ENCODE measurements at regions not wholly inside any gene's neighbourhood (a gene's known extent, or its start where the extent isn't known, plus 50 kb on each side); places are given as distances from the start of the nearest gene placed in this dataset.

DNA sequence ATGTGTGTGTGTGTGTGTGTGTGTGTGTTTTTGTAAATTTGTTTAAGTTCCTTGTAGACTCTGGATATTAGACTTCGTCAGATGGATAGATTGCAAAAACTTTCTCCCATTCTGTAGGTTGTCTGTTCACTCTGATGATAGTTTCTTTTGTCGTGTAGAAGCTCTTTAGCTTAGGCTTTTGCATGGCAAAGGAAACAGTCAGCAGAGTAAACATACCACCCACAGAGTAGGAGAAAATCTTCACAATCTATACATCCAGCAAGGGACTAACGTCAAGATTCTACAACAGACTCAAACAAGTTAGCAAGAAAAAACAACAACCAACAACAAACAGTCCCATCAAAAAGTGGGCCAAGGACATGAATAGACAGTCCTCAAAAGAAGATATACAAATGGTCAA is 336.7 kb upstream of the ATP5MC3 start:
- TF ChIP-seq, protein P1, sequence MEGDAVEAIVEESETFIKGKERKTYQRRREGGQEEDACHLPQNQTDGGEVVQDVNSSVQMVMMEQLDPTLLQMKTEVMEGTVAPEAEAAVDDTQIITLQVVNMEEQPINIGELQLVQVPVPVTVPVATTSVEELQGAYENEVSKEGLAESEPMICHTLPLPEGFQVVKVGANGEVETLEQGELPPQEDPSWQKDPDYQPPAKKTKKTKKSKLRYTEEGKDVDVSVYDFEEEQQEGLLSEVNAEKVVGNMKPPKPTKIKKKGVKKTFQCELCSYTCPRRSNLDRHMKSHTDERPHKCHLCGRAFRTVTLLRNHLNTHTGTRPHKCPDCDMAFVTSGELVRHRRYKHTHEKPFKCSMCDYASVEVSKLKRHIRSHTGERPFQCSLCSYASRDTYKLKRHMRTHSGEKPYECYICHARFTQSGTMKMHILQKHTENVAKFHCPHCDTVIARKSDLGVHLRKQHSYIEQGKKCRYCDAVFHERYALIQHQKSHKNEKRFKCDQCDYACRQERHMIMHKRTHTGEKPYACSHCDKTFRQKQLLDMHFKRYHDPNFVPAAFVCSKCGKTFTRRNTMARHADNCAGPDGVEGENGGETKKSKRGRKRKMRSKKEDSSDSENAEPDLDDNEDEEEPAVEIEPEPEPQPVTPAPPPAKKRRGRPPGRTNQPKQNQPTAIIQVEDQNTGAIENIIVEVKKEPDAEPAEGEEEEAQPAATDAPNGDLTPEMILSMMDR (IDR thresholded peaks at IDR 0.05; ENCODE audit: unreplicated experiment) = no peak
- Mint-ChIP-seq H3K4me1 (ENCODE audit: low read depth, unreplicated experiment) (no peaks in the 10 kb centered on the region), H3K27ac (ENCODE audit: unreplicated experiment) (no peak overlapping the region), H3K27me3 (ENCODE audit: unreplicated experiment) (peaks cover 13% of the 10 kb centered on the region), H3K4me3 (ENCODE audit: low read depth, unreplicated experiment) (no peak overlapping the region), H3K9me3 (ENCODE audit: low read depth, unreplicated experiment) (peaks cover 3% of the 10 kb centered on the region), H3K36me3 (ENCODE audit: insufficient read depth, unreplicated experiment) (no peaks in the 10 kb centered on the region)
- BruUV-seq (replicated peaks) = no TSS peak
- intact Hi-C loops (cut with micrococcal nuclease; ENCODE audit: unreplicated experiment) = no loop called here
- DNase-seq = no peak
- CTCF ChIA-PET = interaction anchor here (0.8 kb wide), 1 partner anchor 17 kb away, joined by 3 read pairs; no protein-coding TSS in a partner anchor

DNA sequence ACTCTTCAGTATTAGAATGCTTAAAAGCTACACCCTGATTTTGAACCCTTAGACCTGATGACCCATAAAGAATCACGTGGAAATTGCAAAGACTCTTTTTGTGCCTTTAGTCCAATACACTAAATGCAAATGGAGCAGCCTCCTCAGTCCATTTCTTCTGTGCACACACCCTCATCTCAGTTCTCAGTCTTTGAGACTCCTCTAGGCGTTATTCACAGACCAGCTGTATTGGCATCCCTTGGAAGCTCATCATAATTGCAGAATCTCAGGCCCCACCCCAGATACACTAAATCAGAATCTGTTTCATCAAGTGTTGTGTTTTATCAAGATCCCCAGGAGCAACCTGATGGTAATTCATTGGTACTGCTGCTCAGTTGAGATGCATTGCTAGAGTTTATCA is 335.0 kb upstream of the ATP5MC3 start:
- Mint-ChIP-seq H3K4me1 (ENCODE audit: low read depth, unreplicated experiment) (no peaks in the 10 kb centered on the region), H3K27me3 (ENCODE audit: unreplicated experiment) (peaks cover 13% of the 10 kb centered on the region), H3K9me3 (ENCODE audit: low read depth, unreplicated experiment) (peaks cover 3% of the 10 kb centered on the region), H3K36me3 (ENCODE audit: insufficient read depth, unreplicated experiment) (no peaks in the 10 kb centered on the region), H3K4me3 (ENCODE audit: low read depth, unreplicated experiment) (no peak overlapping the region), H3K27ac (ENCODE audit: unreplicated experiment) (no peak overlapping the region)
- intact Hi-C loops (cut with micrococcal nuclease; ENCODE audit: unreplicated experiment) = no loop called here
- no TSS peak for BruUV-seq (replicated peaks)
- TF ChIP-seq, protein P1 (IDR thresholded peaks at IDR 0.05; ENCODE audit: unreplicated experiment) = no peak
- no peak for DNase-seq
- CTCF ChIA-PET = no interaction called here

GRCh38 chr2:175500255-175500654 is 318.7 kb upstream of the ATP5MC3 start:
- no TSS peak for BruUV-seq (replicated peaks)
- peaks cover 5% of the 10 kb centered on the region for H3K9me3 Mint-ChIP-seq (ENCODE audit: low read depth, unreplicated experiment)
- H3K4me3 Mint-ChIP-seq (ENCODE audit: low read depth, unreplicated experiment) = no peak overlapping the region
- no peaks in the 10 kb centered on the region for H3K4me1 Mint-ChIP-seq (ENCODE audit: low read depth, unreplicated experiment)
- intact Hi-C loops (cut with micrococcal nuclease; ENCODE audit: unreplicated experiment) = no loop called here
- CTCF ChIA-PET = interaction anchor here (1.2 kb wide), 1 partner anchor 17 kb away, joined by 3 read pairs; no protein-coding TSS in a partner anchor
- TF ChIP-seq, protein P1 (IDR thresholded peaks at IDR 0.05; ENCODE audit: unreplicated experiment) = no peak
- no peaks in the 10 kb centered on the region for H3K36me3 Mint-ChIP-seq (ENCODE audit: insufficient read depth, unreplicated experiment)
- no peak overlapping the region for H3K27ac Mint-ChIP-seq (ENCODE audit: unreplicated experiment)
- no peaks in the 10 kb centered on the region for H3K27me3 Mint-ChIP-seq (ENCODE audit: unreplicated experiment)
- no peak for DNase-seq

DNA sequence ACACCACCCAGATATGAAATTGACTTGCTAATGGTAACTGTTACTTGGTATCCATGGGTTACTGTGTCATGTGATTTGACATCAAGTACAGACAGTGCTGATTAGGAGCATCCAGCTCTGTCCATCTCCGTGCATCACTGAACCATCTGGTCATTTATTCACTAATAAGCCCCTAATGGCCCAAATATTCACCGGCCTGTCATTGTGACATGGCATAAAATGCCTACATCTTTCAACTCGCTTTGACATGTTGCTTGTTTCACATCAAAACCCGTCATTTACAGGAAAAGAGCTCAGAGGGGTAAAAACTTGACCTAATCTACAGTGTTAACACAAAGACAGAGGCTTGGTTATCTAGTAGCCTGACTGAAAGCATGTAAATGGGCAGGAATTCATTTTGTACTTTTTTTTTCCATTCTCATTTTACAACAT is 308.9 kb upstream of the ATP5MC3 start:
- intact Hi-C loops (cut with micrococcal nuclease; ENCODE audit: unreplicated experiment) = no loop called here
- TF ChIP-seq, protein P1 (IDR thresholded peaks at IDR 0.05; ENCODE audit: unreplicated experiment) = no peak
- Mint-ChIP-seq H3K27me3 (ENCODE audit: unreplicated experiment) (no peaks in the 10 kb centered on the region), H3K4me1 (ENCODE audit: low read depth, unreplicated experiment) (no peaks in the 10 kb centered on the region), H3K27ac (ENCODE audit: unreplicated experiment) (no peak overlapping the region), H3K9me3 (ENCODE audit: low read depth, unreplicated experiment) (peaks cover 3% of the 10 kb centered on the region), H3K36me3 (ENCODE audit: insufficient read depth, unreplicated experiment) (no peaks in the 10 kb centered on the region), H3K4me3 (ENCODE audit: low read depth, unreplicated experiment) (no peak overlapping the region)
- DNase-seq = no peak
- CTCF ChIA-PET = no interaction called here
- no TSS peak for BruUV-seq (replicated peaks)
